Activated CD4-positive, alpha-beta T cell treated with anti-CD3 and anti-CD28 coated beads, Interleukin-2, amount 10 ng/mL, durations not matched to agents 24 days and 14 days (primary cell): ENCODE measurements at regions not wholly inside any gene's neighbourhood (a gene's known extent, or its start where the extent isn't known, plus 50 kb on each side); places are given as distances from the start of the nearest gene placed in this dataset.
A peak's percentile ranks its signal among the peaks of the same experiment; 100 is the strongest.
"Not testable (repeated sequence)": the region's sequence is repeated elsewhere in the genome, so short reads cannot be mapped to it uniquely, and the experiment has no call there.

Source experiments
- DNase-seq: peaks from one replicate; pipeline ENCODE4 v3.0.0; 2022
- H3K27ac Mint-ChIP-seq: one replicate; pipeline ENCODE4 v1.8.0; 2022; ENCODE audit warnings: mild to moderate bottlenecking, mixed read lengths
- H3K27me3 Mint-ChIP-seq: one replicate; pipeline ENCODE4 v1.8.0; 2022; ENCODE audit warnings: mixed read lengths
- H3K36me3 Mint-ChIP-seq: one replicate; pipeline ENCODE4 v1.8.0; 2022; ENCODE audit warnings: low read depth, mild to moderate bottlenecking, mixed read lengths
- H3K4me1 Mint-ChIP-seq: one replicate; pipeline ENCODE4 v1.8.0; 2021; ENCODE audit warnings: mixed read lengths
- H3K4me3 Mint-ChIP-seq: one replicate; pipeline ENCODE4 v1.8.0; 2022; ENCODE audit warnings: mild to moderate bottlenecking, moderate library complexity, mixed read lengths
- H3K9me3 Mint-ChIP-seq: one replicate; pipeline ENCODE4 v1.8.0; 2021; ENCODE audit warnings: mixed read lengths
- intact Hi-C: fragments of 100-400 bp; cut with micrococcal nuclease; formaldehyde crosslinking; loops from one replicate; pipeline ENCODE4 v1.15.1; 2023

DNA sequence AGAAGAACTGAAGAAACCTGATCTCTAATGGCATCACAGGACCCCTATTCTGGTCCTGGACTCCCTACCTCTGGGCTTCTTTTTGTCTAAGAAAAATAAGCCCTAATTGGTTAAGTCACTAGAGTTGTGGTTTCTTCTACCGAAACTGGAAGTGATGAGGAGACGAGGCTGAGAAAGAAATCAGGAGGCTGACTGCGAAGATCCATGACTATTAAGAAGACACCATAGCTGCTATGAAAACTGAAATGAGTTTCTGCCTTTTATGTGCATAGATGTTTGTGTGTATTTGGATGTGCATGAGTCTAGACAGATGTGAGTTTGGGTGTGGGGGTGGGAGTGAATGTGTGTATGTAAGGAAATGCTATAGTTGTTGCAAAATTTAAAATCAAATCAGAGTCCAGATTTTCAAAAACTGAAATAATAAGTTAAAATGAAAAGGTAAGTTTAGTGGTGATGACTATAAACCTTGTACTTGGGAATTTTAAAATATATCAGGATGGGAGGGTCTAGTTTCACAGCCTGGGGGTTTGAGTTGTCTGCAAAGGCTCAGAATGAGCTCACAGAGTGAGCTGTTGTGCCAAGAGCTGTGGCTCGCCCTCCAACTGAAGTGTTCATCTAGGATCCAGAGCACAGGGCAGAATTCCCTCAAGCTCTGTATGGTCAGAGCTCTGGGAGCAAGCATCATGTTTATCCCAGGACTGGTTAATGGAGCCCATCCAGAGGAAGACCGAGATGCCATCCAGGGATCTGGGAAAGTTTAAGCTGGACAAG, 94.9 kb downstream of the VCPKMT start:
- Mint-ChIP-seq H3K4me1 (peaks cover 29% of the 10 kb centered on the region), H3K36me3 (peaks cover 52% of the 10 kb centered on the region), H3K27me3 (no peaks in the 10 kb centered on the region), H3K4me3 (peak overlapping the region; percentile 52), H3K27ac (peak overlapping the region; percentile 82), H3K9me3 (peaks cover 26% of the 10 kb centered on the region)
- intact Hi-C loops = loop anchor here (1.0 to 2.0 kb wide), 3 partner anchors 17 to 41 kb away; no protein-coding TSS in a partner anchor
- peak; percentile 75 for DNase-seq

DNA sequence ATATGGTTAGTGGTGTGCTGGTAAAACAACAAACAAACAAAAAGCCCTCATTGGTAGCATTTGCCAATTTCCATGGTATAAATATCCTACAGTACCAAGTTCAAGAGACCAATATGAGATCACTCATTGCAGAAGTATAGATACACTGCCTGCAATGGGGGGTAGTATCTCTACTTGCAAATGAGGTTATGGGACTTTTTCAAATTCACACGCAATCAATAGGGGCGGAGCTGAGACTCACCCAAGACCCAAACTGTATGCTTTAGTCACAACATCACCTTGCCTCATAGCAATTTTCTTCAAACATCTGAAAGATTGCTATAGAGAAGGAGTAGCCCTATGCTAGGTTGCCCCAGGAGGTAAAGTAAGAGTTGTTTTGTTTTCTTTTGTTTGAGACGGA, 93.7 kb downstream of the VCPKMT start:
- H3K36me3 Mint-ChIP-seq = peaks cover 58% of the 10 kb centered on the region
- intact Hi-C loops = no loop called here
- no peak for DNase-seq
- no peak overlapping the region for H3K4me3 Mint-ChIP-seq
- H3K27me3 Mint-ChIP-seq = no peaks in the 10 kb centered on the region
- no peak overlapping the region for H3K27ac Mint-ChIP-seq
- peaks cover 30% of the 10 kb centered on the region for H3K9me3 Mint-ChIP-seq
- peaks cover 29% of the 10 kb centered on the region for H3K4me1 Mint-ChIP-seq

DNA sequence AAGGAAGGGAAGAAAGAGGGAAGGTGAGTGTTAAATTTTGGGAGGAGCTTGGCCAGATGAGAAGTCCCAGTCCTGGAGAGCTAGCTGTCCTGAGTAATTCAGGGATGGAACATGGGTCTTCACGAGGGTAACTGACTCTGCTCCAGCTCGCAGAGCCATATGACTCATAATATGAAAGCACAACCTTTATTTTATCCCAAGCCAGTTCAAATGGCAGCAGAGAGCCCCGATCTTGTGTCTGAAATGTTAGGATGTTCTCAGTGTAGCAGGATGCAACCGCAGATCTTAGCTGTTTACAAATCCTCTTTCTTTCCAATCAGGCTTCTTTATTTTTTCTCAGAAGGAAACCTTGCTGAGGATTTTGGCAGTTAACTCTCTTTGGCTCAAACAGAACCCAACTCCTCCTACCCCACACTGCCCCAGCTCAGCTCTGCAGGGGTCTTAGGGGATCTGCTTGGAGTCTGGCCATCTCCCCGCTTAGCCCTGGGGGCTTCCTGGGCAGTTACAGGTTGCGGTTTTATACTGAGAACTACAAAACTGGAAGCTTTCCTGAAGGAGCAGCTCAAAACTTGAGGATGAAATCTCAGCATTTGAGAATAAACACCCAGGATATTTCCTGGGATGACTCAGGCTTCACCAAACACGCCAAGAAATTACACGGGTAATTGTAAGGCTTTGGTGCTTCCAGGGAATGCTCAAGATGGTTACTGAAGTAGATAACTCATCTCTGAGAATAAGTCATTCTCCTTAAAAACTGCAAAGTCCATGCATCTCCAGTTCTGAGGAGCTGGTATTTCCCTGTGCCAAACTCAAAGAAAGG, 92.5 kb downstream of the VCPKMT start:
- H3K4me3 Mint-ChIP-seq = no peak overlapping the region
- H3K36me3 Mint-ChIP-seq = peaks cover 61% of the 10 kb centered on the region

DNA sequence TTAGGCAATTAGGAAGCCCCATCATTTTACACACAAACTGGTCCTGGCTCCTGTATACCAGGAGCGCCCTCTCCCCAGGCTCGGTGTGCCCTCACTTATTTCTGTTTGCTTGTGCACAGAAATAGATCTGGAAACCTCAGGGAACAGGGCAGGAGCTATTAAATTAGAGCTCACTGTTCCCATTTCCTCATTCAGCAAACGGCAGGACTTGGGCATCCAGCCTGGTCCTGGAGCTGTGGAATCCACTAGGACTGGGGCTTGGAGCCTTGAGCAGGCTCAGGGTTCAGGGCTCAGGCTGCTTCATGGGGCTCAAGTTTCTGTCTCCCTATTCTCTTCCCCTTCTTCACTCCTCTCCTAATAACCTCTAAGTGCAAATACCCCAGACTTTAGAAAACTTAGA, 91.3 kb downstream of the VCPKMT start:
- peaks cover 26% of the 10 kb centered on the region for H3K4me1 Mint-ChIP-seq
- DNase-seq = no peak
- no peaks in the 10 kb centered on the region for H3K27me3 Mint-ChIP-seq
- peaks cover 59% of the 10 kb centered on the region for H3K36me3 Mint-ChIP-seq
- no peak overlapping the region for H3K4me3 Mint-ChIP-seq
- H3K27ac Mint-ChIP-seq = no peak overlapping the region
- H3K9me3 Mint-ChIP-seq = peaks cover 26% of the 10 kb centered on the region
- intact Hi-C loops = no loop called here

More for the DNA sequence above, 92.5 kb downstream of the VCPKMT start:
- no peak for DNase-seq
- Mint-ChIP-seq H3K27me3 (no peaks in the 10 kb centered on the region), H3K9me3 (peaks cover 30% of the 10 kb centered on the region), H3K4me1 (peaks cover 29% of the 10 kb centered on the region), H3K27ac (no peak overlapping the region)
- intact Hi-C loops = no loop called here

DNA sequence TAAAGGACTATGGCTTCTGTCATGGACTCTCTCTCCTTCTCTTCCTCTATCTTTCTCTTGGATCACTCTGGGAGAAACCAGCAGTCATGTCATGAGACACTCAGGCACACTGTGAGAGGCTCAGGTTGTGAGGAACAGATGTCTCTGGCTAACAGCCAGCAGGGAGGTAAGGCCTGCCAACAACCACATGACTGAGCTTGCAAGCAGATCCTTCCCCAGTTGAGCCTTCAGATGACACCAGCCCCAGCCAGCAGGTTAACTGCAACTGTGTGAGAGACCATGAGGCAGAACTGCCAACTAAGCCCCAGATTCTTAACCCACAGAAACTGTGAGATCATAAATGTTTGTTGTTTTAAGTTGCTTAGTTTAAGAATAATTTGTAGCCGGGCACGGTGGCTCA, 90.6 kb downstream of the VCPKMT start:
- no peak overlapping the region for H3K4me3 Mint-ChIP-seq
- H3K27me3 Mint-ChIP-seq = no peaks in the 10 kb centered on the region
- H3K36me3 Mint-ChIP-seq = peaks cover 53% of the 10 kb centered on the region
- no peak overlapping the region for H3K27ac Mint-ChIP-seq
- peaks cover 21% of the 10 kb centered on the region for H3K9me3 Mint-ChIP-seq
- peaks cover 28% of the 10 kb centered on the region for H3K4me1 Mint-ChIP-seq
- intact Hi-C loops = no loop called here
- DNase-seq = no peak

DNA sequence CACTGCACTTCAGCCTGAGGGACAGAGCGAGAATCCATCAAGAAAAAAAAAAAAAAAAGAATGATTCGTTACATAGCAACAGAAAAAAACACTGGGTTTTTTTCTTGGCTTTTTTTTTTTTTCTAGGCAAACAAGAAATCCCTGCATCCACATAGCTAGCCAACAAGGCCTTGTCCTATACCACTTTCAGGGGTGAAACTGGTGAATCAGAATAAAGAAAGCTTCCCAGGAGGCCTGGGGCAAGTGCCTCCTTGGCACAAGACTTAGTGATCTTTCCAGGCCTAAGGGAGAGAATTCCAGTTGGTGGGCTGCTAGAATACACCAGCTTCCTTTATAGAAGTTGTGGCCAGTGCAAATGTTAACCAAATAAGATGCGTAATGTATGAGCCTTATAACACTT, 90.0 kb downstream of the VCPKMT start:
- H3K36me3 Mint-ChIP-seq = peaks cover 53% of the 10 kb centered on the region
- peaks cover 18% of the 10 kb centered on the region for H3K9me3 Mint-ChIP-seq
- no peak overlapping the region for H3K4me3 Mint-ChIP-seq
- H3K27ac Mint-ChIP-seq = no peak overlapping the region
- peaks cover 26% of the 10 kb centered on the region for H3K4me1 Mint-ChIP-seq
- H3K27me3 Mint-ChIP-seq = no peaks in the 10 kb centered on the region
- intact Hi-C loops = no loop called here
- no peak for DNase-seq

DNA sequence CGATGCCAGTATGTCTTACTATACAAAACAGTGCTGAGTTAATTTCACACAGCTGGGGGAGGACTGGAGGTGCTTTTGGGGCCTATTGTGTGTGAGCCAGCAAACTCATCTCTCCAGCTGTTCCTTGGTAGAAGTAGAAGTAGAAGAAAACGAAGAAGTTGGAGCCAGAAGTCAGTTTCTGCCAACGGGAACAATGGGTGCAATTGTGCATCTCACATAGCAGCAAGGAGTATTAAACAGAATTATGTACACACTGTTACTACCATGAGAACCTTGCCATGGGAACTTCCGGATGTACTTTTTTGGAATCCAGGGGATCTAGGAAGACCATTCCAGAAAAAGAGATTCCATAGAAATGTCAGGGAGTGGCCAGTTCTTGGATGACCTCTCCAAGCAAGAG, 88.6 kb downstream of the VCPKMT start:
- Mint-ChIP-seq H3K27me3 (no peaks in the 10 kb centered on the region), H3K9me3 (peaks cover 18% of the 10 kb centered on the region)
- intact Hi-C loops = no loop called here

DNA sequence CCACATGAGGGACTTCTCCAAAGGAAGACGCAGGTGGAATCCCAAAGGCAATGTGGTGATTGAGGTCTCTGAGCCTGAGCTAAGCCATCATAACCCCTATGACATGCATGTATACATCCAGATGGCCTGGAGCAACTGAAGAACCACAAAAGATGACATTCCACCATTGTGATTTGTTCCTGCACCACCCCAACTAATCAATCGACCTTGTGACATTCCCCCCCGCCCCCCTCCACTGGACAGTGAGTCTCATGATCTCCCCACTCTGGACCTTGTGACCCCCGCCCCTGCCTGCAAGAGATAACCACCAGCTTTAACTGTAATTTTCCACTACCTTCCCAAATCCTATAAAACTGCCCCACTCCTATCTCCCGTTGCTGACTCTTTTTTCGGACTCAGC, 87.9 kb downstream of the VCPKMT start:
- no peak overlapping the region for H3K4me3 Mint-ChIP-seq
- H3K9me3 Mint-ChIP-seq = peaks cover 16% of the 10 kb centered on the region
- DNase-seq = no peak
- H3K4me1 Mint-ChIP-seq = peaks cover 20% of the 10 kb centered on the region
- intact Hi-C loops = no loop called here
- H3K27ac Mint-ChIP-seq = no peak overlapping the region
- no peaks in the 10 kb centered on the region for H3K27me3 Mint-ChIP-seq
- H3K36me3 Mint-ChIP-seq = peaks cover 53% of the 10 kb centered on the region

More for the DNA sequence above, 88.6 kb downstream of the VCPKMT start:
- Mint-ChIP-seq H3K36me3 (peaks cover 56% of the 10 kb centered on the region), H3K27ac (no peak overlapping the region), H3K4me3 (no peak overlapping the region), H3K4me1 (peaks cover 23% of the 10 kb centered on the region)
- DNase-seq = no peak

DNA sequence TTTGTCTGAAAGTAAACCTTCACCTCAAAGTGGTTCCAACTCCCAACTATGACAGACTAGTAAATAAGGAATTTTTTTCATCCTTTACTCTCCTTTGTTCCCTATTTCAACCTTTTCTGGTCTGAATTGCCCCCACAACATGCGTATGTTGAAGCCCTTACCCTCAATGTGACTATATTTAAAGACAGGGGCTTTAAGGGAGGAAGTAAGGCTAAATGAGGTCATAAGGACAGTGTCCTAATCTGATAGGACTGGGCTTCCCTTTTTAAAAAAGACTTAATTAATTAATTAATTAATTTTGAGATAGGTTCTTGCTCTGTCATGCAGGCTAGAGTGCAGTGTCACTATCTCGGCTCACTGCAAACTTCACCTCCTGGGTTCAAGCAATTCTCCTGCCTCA, 86.3 kb downstream of the VCPKMT start:
- intact Hi-C loops = no loop called here
- H3K27ac Mint-ChIP-seq = no peak overlapping the region

DNA sequence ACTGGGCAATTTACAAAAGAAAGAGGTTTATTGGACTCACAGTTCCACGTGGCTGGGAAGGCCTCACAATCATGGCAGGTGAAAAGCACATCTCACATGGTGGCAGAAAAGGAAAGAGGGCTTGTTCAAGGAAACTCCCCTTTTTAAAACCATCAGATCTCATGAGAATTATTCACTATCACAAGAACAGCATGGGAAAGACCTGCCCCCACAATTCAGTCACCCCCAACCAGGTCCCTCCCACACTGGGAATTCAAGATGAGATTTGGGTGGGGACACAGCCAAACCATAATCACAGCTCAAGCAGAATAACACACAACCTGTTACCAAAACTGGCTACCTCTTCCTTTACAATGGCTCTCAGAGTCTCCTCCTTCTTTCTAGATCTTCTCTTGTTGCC, 85.5 kb downstream of the VCPKMT start:
- peaks cover 20% of the 10 kb centered on the region for H3K4me1 Mint-ChIP-seq
- H3K36me3 Mint-ChIP-seq = peaks cover 44% of the 10 kb centered on the region
- intact Hi-C loops = not testable (repeated sequence)

More for the DNA sequence above, 86.3 kb downstream of the VCPKMT start:
- H3K36me3 Mint-ChIP-seq = peaks cover 52% of the 10 kb centered on the region
- H3K27me3 Mint-ChIP-seq = no peaks in the 10 kb centered on the region
- H3K4me3 Mint-ChIP-seq = no peak overlapping the region
- peaks cover 12% of the 10 kb centered on the region for H3K9me3 Mint-ChIP-seq
- H3K4me1 Mint-ChIP-seq = peaks cover 24% of the 10 kb centered on the region
- no peak for DNase-seq

DNA sequence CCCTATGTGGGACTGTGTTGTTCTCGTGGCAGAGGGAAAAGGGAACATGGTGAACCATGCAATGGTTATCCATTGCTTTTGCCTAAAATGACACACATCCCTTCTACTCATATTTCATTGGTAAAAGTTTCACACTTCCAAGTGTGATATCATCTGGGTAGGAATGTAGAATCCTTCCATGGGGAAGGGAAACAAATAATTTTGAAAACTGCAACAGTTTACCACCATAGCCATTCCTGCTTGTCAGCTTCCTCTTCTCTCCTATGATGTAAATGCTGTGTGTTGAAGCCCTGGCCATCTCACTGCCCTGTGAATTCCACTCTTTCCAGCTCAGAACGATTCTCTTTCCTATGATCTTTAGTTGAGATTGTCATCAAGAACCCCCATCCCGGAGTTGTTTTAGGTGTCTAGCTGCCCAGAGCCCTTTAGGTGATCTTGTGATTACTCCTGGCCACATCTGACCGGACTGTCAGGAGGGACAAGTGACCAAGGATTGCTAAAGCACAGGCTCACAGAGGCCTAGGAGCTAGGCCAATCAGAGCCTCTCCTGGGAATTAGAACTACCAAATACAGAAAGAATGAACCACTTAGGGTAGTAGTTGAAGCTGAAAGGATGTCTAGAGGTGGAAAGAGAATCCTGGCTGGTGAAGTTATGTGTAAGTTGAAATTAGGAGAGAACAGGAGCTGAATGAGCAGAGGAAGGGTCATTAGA, 84.6 kb downstream of the VCPKMT start:
- H3K4me1 Mint-ChIP-seq = peaks cover 25% of the 10 kb centered on the region
- intact Hi-C loops = no loop called here
- H3K9me3 Mint-ChIP-seq = peaks cover 4% of the 10 kb centered on the region
- peaks cover 43% of the 10 kb centered on the region for H3K36me3 Mint-ChIP-seq
- no peak overlapping the region for H3K27ac Mint-ChIP-seq
- no peak overlapping the region for H3K4me3 Mint-ChIP-seq
- H3K27me3 Mint-ChIP-seq = no peaks in the 10 kb centered on the region
- DNase-seq = no peak

More for the DNA sequence above, 85.5 kb downstream of the VCPKMT start:
- H3K27me3 Mint-ChIP-seq, H3K27ac Mint-ChIP-seq, H3K9me3 Mint-ChIP-seq, H3K4me3 Mint-ChIP-seq, DNase-seq: not testable (repeated sequence)

DNA sequence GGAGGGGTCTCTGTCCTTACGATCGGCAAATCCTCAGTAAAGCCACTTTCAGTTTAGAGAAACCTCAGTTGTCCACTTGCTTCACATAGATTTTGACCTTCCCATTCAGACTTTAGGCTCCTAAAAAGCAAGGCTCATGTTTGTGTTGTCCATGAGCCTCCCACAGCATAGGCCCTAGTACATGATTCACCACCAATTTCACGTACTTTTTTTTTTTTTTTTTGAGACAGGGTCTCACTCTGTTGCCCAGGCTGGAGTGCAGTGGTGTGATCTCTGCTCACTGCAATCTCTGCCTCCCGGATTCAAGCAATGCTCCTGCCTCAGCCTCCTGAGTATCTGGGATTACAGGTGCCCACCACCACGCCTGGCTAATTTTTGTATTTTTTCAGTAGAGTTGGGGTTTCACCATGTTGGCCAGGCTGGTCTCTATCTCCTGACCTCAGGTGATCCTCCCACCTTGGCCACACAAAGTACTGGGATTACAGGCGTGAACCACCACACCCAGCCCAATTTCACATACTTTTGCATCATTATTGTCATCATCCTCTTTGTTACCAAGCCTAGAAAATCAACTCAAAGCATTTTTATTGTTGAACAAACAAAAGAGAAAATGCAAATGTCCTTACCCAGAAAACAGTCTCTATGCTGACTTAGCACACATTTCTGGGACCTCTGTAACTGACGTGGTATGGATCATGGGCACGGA, 83.8 kb downstream of the VCPKMT start:
- DNase-seq, intact Hi-C loops, H3K27me3 Mint-ChIP-seq, H3K9me3 Mint-ChIP-seq, H3K27ac Mint-ChIP-seq, H3K4me3 Mint-ChIP-seq: not testable (repeated sequence)
- H3K36me3 Mint-ChIP-seq = peaks cover 43% of the 10 kb centered on the region
- H3K4me1 Mint-ChIP-seq = peaks cover 29% of the 10 kb centered on the region

DNA sequence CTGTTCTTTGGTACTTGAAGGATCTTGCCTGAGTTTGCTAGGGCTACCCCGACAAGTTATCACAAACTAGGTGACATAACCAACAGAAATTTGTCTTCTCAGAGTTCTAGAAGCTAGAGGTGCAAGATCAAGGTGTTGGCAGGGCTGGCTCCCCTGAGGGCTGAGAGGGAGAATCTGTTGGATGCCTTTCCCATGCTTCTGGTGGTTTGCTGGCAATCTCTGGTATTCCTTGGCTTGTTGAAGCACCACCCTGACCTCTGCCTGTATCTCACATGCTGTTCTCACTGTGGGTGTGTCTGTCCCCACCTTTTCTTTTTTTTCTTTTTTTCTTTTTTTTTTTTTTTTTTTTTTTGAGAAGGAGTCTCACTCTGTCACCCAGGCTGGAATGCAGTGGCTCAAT, 81.2 kb downstream of the VCPKMT start:
- no peak for DNase-seq
- H3K36me3 Mint-ChIP-seq = peaks cover 41% of the 10 kb centered on the region
- H3K9me3 Mint-ChIP-seq = no peaks in the 10 kb centered on the region
- no peak overlapping the region for H3K27ac Mint-ChIP-seq
- H3K27me3 Mint-ChIP-seq = no peaks in the 10 kb centered on the region
- H3K4me1 Mint-ChIP-seq = peaks cover 52% of the 10 kb centered on the region
- intact Hi-C loops = loop anchor here (5.0 kb wide), 1 partner anchor 287 kb away; no protein-coding TSS in a partner anchor
- no peak overlapping the region for H3K4me3 Mint-ChIP-seq
